ENCODE measurements at regions not wholly inside any gene's neighbourhood (a gene's known extent, or its start where the extent isn't known, plus 50 kb on each side); places are given as distances from the start of the nearest gene placed in this dataset.

DNA sequence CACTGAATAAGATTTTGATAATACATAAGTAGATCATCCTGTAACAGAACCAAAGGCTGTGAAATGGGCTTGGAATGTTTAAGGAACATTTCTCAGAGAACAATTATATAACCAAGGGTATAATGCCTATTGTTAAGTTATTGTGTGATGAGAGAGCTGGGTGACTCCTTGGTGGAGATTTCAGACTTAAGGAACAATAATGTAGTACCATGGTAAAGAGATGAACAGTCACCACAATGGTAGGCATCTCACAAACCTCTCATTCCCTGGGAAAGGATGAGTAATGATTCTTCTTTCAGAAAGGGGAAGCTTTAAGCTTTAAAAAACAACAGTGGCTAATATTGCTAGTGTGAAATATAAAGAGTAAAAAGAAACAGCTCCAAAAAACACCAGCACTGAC, 147.4 kb downstream of the TRIM36 start:
- TF ChIP-seq, protein P1, sequence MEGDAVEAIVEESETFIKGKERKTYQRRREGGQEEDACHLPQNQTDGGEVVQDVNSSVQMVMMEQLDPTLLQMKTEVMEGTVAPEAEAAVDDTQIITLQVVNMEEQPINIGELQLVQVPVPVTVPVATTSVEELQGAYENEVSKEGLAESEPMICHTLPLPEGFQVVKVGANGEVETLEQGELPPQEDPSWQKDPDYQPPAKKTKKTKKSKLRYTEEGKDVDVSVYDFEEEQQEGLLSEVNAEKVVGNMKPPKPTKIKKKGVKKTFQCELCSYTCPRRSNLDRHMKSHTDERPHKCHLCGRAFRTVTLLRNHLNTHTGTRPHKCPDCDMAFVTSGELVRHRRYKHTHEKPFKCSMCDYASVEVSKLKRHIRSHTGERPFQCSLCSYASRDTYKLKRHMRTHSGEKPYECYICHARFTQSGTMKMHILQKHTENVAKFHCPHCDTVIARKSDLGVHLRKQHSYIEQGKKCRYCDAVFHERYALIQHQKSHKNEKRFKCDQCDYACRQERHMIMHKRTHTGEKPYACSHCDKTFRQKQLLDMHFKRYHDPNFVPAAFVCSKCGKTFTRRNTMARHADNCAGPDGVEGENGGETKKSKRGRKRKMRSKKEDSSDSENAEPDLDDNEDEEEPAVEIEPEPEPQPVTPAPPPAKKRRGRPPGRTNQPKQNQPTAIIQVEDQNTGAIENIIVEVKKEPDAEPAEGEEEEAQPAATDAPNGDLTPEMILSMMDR (IDR thresholded peaks at IDR 0.05) = no peak
- no peak for TF ChIP-seq POLR2A (IDR thresholded peaks at IDR 0.05)
